H1 (cell line): ENCODE measurements at regions not wholly inside any gene's neighbourhood (a gene's known extent, or its start where the extent isn't known, plus 50 kb on each side); places are given as distances from the start of the nearest gene placed in this dataset.

Experiments
- CTCF ChIA-PET: fragments of 300-600 bp; sonication (Branson Sonifier 250); formaldehyde crosslinking; loops from one replicate; lab custom pipeline; 2021; ENCODE audit not compliant: partially characterized antibody; lab: Charles Lee
- POLR2A ChIA-PET: fragments of 300-600 bp; sonication (Branson Sonifier 250); formaldehyde crosslinking; loops from one replicate; lab custom pipeline; 2021; ENCODE audit warnings: inconsistent platforms; ENCODE audit not compliant: partially characterized antibody; lab: Charles Lee
- DNase-seq, 2 experiments: peaks; one replicate each; pipeline versions ENCODE4 v3.0.0 to v3.0.0-alpha.2; 2010 to 2022; ENCODE audit warnings: low spot score in 2 of 2, low read depth in 1 of 2, mixed read lengths in 1 of 2
- FAIRE-seq: peaks from 2 replicates; lab custom pipeline; 2011; peaks lifted over from hg19 to GRCh38; lab: Jason Lieb, UNC
- H2AFZ ChIP-seq: 2 replicates; pipeline ENCODE4 v1.8.1; 2012; ENCODE audit warnings: low read length, inconsistent platforms
- H2AK5ac ChIP-seq: 2 replicates; pipeline ENCODE4 v1.6.1; 2013; ENCODE audit warnings: low read depth, low read length
- H2BK120ac ChIP-seq: replicated peaks from 2 replicates; pipeline ENCODE3; 2013; ENCODE audit warnings: low read depth, low read length, inconsistent platforms
- H2BK12ac ChIP-seq: 2 replicates; pipeline ENCODE4 v1.6.1; 2013; ENCODE audit warnings: low read depth, low read length
- H2BK15ac ChIP-seq: 2 replicates; pipeline ENCODE4 v1.6.1; 2013; ENCODE audit warnings: low read length
- H2BK20ac ChIP-seq: 2 replicates; pipeline ENCODE4 v1.6.1; 2013; ENCODE audit warnings: low read length
- H2BK5ac ChIP-seq: 2 replicates; pipeline ENCODE4 v1.6.1; 2013; ENCODE audit warnings: low read depth, low read length
- H3K14ac ChIP-seq: 2 replicates; pipeline ENCODE4 v1.6.1; 2013; ENCODE audit warnings: inconsistent platforms; ENCODE audit not compliant: insufficient read length
- H3K18ac ChIP-seq: 2 replicates; pipeline ENCODE4 v1.6.1; 2013; ENCODE audit warnings: low read length; ENCODE audit errors: extremely low read depth
- H3K23ac ChIP-seq: 2 replicates; pipeline ENCODE4 v1.6.1; 2013; ENCODE audit warnings: inconsistent platforms; ENCODE audit not compliant: insufficient read length
- H3K23me2 ChIP-seq: 2 replicates; pipeline ENCODE4 v1.6.1; 2013; ENCODE audit warnings: low read depth, low read length
- H3K27ac ChIP-seq: 2 replicates; pipeline ENCODE4 v1.6.1; 2011; ENCODE audit warnings: low read depth, low read length, inconsistent platforms
- H3K27me3 ChIP-seq, 4 experiments: replicated peaks in 1 of 4; 1 replicate in 1 of 4; 2 replicates in 3 of 4; pipeline versions ENCODE4 v1.6.1 to v1.8.1; 2011 to 2013; ENCODE audit warnings: low read length in 3 of 4, mild to moderate bottlenecking in 3 of 4, inconsistent platforms in 2 of 4, mixed read lengths in 2 of 4, moderate library complexity in 1 of 4; ENCODE audit not compliant: control insufficient read depth in 3 of 4, insufficient read depth in 3 of 4; ENCODE audit errors: extremely low read depth in 1 of 4
- H3K36me3 ChIP-seq, 4 experiments: 2 replicates each; pipeline versions ENCODE4 v1.6.1 to v1.8.1; 2011 to 2013; ENCODE audit warnings: mild to moderate bottlenecking in 4 of 4, low read length in 3 of 4, moderate library complexity in 2 of 4, control low read depth in 1 of 4, inconsistent platforms in 1 of 4; ENCODE audit not compliant: insufficient read depth in 4 of 4, control insufficient read depth in 2 of 4
- H3K4ac ChIP-seq: replicated peaks from 2 replicates; pipeline ENCODE3; 2013; ENCODE audit warnings: low read length, low read depth, mixed read lengths, inconsistent platforms; ENCODE audit not compliant: insufficient read length
- H3K4me1 ChIP-seq, 4 experiments: replicated peaks in 1 of 4; 1 replicate in 1 of 4; 2 replicates in 3 of 4; pipeline versions ENCODE4 v1.6.1 to v1.8.1; 2011 to 2013; ENCODE audit warnings: low read length in 3 of 4, inconsistent platforms in 2 of 4, mixed read lengths in 1 of 4; ENCODE audit not compliant: insufficient read depth in 4 of 4, control insufficient read depth in 3 of 4
- H3K4me2 ChIP-seq, 2 experiments: 2 replicates each; pipeline versions ENCODE4 v1.6.1 to v1.8.1; 2011 to 2013; ENCODE audit warnings: low read depth in 2 of 2, low read length in 2 of 2, control low read depth in 1 of 2, inconsistent platforms in 1 of 2, mild to moderate bottlenecking in 1 of 2; ENCODE audit not compliant: insufficient read depth in 1 of 2
- H3K4me3 ChIP-seq, 4 experiments: fragments of 200-600, 300-600 bp in 1 of 4; sonication (generic), shearing (Covaris generic), sonication (Bioruptor Twin) in 1 of 4; 2 replicates each; pipeline versions ENCODE4 v1.5.1 to v1.8.1; 2011 to 2016; ENCODE audit warnings: low read length in 4 of 4, low read depth in 3 of 4, control low read depth in 2 of 4, inconsistent platforms in 2 of 4, mild to moderate bottlenecking in 2 of 4, mixed read lengths in 1 of 4, moderate library complexity in 1 of 4; ENCODE audit not compliant: insufficient read depth in 2 of 4; ENCODE audit errors: extremely low read depth in 1 of 4
- H3K56ac ChIP-seq: replicated peaks from 2 replicates; pipeline ENCODE3; 2013; ENCODE audit warnings: low read depth, mild to moderate bottlenecking, mixed read lengths, low read length, inconsistent platforms; ENCODE audit not compliant: insufficient read length
- H3K79me1 ChIP-seq: 2 replicates; pipeline ENCODE4 v1.6.1; 2013; ENCODE audit warnings: low read depth, low read length, control low read depth
- H3K79me2 ChIP-seq, 2 experiments: 2 replicates each; pipeline versions ENCODE4 v1.6.1 to v1.8.1; 2012 to 2013; ENCODE audit warnings: low read length in 2 of 2, mild to moderate bottlenecking in 2 of 2, inconsistent platforms in 1 of 2; ENCODE audit not compliant: insufficient read depth in 2 of 2, control insufficient read depth in 1 of 2
- H3K9ac ChIP-seq, 4 experiments: replicated peaks in 1 of 4; 1 replicate in 1 of 4; 2 replicates in 3 of 4; pipeline versions ENCODE4 v1.6.1 to v1.8.1; 2011 to 2013; ENCODE audit warnings: low read depth in 3 of 4, low read length in 3 of 4, control low read depth in 2 of 4, mild to moderate bottlenecking in 2 of 4, moderate library complexity in 2 of 4, inconsistent platforms in 1 of 4; ENCODE audit errors: extremely low read depth in 1 of 4
- H3K9me3 ChIP-seq, 2 experiments: 2 replicates each; pipeline versions ENCODE4 v1.6.1 to v1.8.1; 2012 to 2013; ENCODE audit warnings: mild to moderate bottlenecking in 2 of 2, moderate library complexity in 2 of 2, control low read depth in 1 of 2, inconsistent platforms in 1 of 2, low read depth in 1 of 2, low read length in 1 of 2, mixed read lengths in 1 of 2; ENCODE audit not compliant: insufficient read depth in 2 of 2
- H4K20me1 ChIP-seq, 2 experiments: replicated peaks in 1 of 2; 2 replicates each; pipeline versions ENCODE3 to v1.8.1; 2011 to 2013; ENCODE audit warnings: inconsistent platforms in 2 of 2, low read length in 2 of 2, mild to moderate bottlenecking in 1 of 2; ENCODE audit not compliant: insufficient read depth in 2 of 2, control insufficient read depth in 1 of 2
- H4K5ac ChIP-seq: 2 replicates; pipeline ENCODE4 v1.6.1; 2013; ENCODE audit warnings: low read length, low read depth, mixed read lengths, inconsistent platforms; ENCODE audit not compliant: insufficient read length
- H4K8ac ChIP-seq: 2 replicates; pipeline ENCODE4 v1.8.0; 2013; ENCODE audit warnings: mild to moderate bottlenecking, moderate library complexity, low read length, inconsistent platforms; ENCODE audit not compliant: insufficient read depth; ENCODE audit errors: extremely low read depth
- H4K91ac ChIP-seq: replicated peaks from 2 replicates; pipeline ENCODE3; 2013; ENCODE audit warnings: low read length, mixed read lengths, inconsistent platforms; ENCODE audit not compliant: insufficient read length
- BRCA1 ChIP-seq: IDR thresholded peaks from 2 replicates; pipeline ENCODE4 v1.6.1; 2012; ENCODE audit warnings: low read depth, low read length, improper control_type of control experiment
- WGBS, 2 experiments: shearing (Covaris generic) in 1 of 2; methylation state at CpG; one replicate each; pipeline versions ENCODE4 v1.1.6 to v1.1.7; 2013 to 2015; ENCODE audit warnings: low lambda C conversion rate in 2 of 2, mixed read lengths in 2 of 2, inconsistent platforms in 1 of 2, low coverage in 1 of 2, missing lambda C conversion rate in 1 of 2; ENCODE audit not compliant: insufficient replicate concordance in 2 of 2, insufficient coverage in 1 of 2, insufficient read length in 1 of 2; ENCODE audit errors: extremely low coverage in 1 of 2, missing lambda C conversion rate in 1 of 2; 5-methylcytosine and 5-hydroxymethylcytosine counted together

GRCh38 chr3:159150180-159150579 lies 348.3 kb downstream of the MFSD1 start:
- H3K36me3 ChIP-seq: no peaks in the 10 kb centered on the region
- H4K5ac ChIP-seq: no peak overlapping the region
- no peak overlapping the region for H3K4ac ChIP-seq
- H4K20me1 ChIP-seq: no peaks in the 10 kb centered on the region
- no peaks in the 10 kb centered on the region for H3K79me1 ChIP-seq
- no peak overlapping the region for H4K91ac ChIP-seq
- H3K79me2 ChIP-seq: no peaks in the 10 kb centered on the region
- DNase-seq: no peak
- no peak for TF ChIP-seq BRCA1
- TF ChIP-seq, all 59 proteins: peak for 0
- H3K9me3 ChIP-seq: no peaks in the 10 kb centered on the region
- H3K27ac ChIP-seq: no peak overlapping the region
- H3K4me3 ChIP-seq: no peak overlapping the region
- H2BK5ac ChIP-seq: no peak overlapping the region
- no peak overlapping the region for H3K14ac ChIP-seq
- CTCF ChIA-PET: no interaction called here
- H2AFZ ChIP-seq: no peak overlapping the region
- H2BK20ac ChIP-seq: no peak overlapping the region
- H3K4me2 ChIP-seq: no peak overlapping the region
- no peak for FAIRE-seq
- H2AK5ac ChIP-seq: no peak overlapping the region
- no peak overlapping the region for H3K18ac ChIP-seq
- H2BK12ac ChIP-seq: no peak overlapping the region
- H3K56ac ChIP-seq: no peak overlapping the region
- H3K27me3 ChIP-seq: no peaks in the 10 kb centered on the region; a peak in 1 of 7 replicates
- no peaks in the 10 kb centered on the region for H3K4me1 ChIP-seq
- H4K8ac ChIP-seq: no peak overlapping the region; the same call in 1 of the 2 replicates
- H2BK120ac ChIP-seq: no peak overlapping the region
- POLR2A ChIA-PET: no interaction called here
- no peak overlapping the region for H2BK15ac ChIP-seq
- H3K23me2 ChIP-seq: no peaks in the 10 kb centered on the region
- H3K9ac ChIP-seq: no peak overlapping the region
- H3K23ac ChIP-seq: no peak overlapping the region
- WGBS, 2 experiments: 92% methylated on average over 3 of the region's 3 CpGs; no CpG with 5 or more reads in 1 of the 2 experiments
